OCI-LY3 (cell line): ENCODE measurements at regions not wholly inside any gene's neighbourhood (a gene's known extent, or its start where the extent isn't known, plus 50 kb on each side); places are given as distances from the start of the nearest gene placed in this dataset.

Experiments used
- H2AFZ ChIP-seq: fragments of 200-600, 300-600 bp; shearing (Covaris generic); 2 replicates; pipeline ENCODE4 v1.6.0; 2014; ENCODE audit warnings: antibody characterized with exemption, low read depth, low read length
- H3K27ac ChIP-seq: fragments of 200-600, 300-600 bp; sonication (generic); 2 replicates; pipeline ENCODE4 v1.5.1; 2014; ENCODE audit warnings: mild to moderate bottlenecking, low read length, moderate library complexity, mixed read lengths
- H3K27me3 ChIP-seq: fragments of 200-600, 300-600 bp; sonication (generic); 2 replicates; pipeline ENCODE4 v1.6.1; 2014; ENCODE audit warnings: low read depth, low read length, mixed read lengths
- H3K36me3 ChIP-seq: fragments of 200-600, 300-600 bp; sonication (generic); replicated peaks from 2 replicates; pipeline ENCODE3; 2014; ENCODE audit warnings: low read depth, low read length, mixed read lengths
- H3K4me1 ChIP-seq: fragments of 300-600, 200-600 bp; sonication (generic); 2 replicates; pipeline ENCODE4 v1.6.1; 2014; ENCODE audit warnings: low read length, mixed read lengths
- H3K4me2 ChIP-seq: fragments of 200-600, 300-600 bp; sonication (generic); 2 replicates; pipeline ENCODE4 v1.6.1; 2014; ENCODE audit warnings: low read length, mixed read lengths
- H3K4me3 ChIP-seq: fragments of 300-600, 200-600 bp; sonication (generic); 2 replicates; pipeline ENCODE4 v1.5.1; 2014; ENCODE audit warnings: antibody characterized with exemption, mild to moderate bottlenecking, low read length, moderate library complexity
- H3K79me2 ChIP-seq: fragments of 300-600, 200-600 bp; shearing (Covaris generic); 2 replicates; pipeline ENCODE4 v1.6.1; 2014; ENCODE audit warnings: mild to moderate bottlenecking, low read length, mixed read lengths
- H3K9ac ChIP-seq: fragments of 300-600, 200-600 bp; shearing (Covaris generic); 2 replicates; pipeline ENCODE4 v1.6.0; 2014; ENCODE audit warnings: mild to moderate bottlenecking, low read length, moderate library complexity
- H3K9me3 ChIP-seq: fragments of 200-600, 300-600 bp; shearing (Covaris generic); 2 replicates; pipeline ENCODE4 v1.6.1; 2014; ENCODE audit warnings: low read length, mixed read lengths; ENCODE audit not compliant: insufficient read depth
- H4K20me1 ChIP-seq: fragments of 200-600, 300-600 bp; sonication (generic); 2 replicates; pipeline ENCODE4 v1.6.1; 2016; ENCODE audit warnings: low read length, mixed read lengths; ENCODE audit not compliant: insufficient read depth
- CTCF ChIP-seq: fragments of 200-600, 300-600 bp; sonication (generic); IDR thresholded peaks from 2 replicates; pipeline ENCODE4 v1.5.1; 2014; ENCODE audit warnings: antibody characterized with exemption, low read length, low read depth
- EZH2phosphoT487 ChIP-seq: fragments of 200-600 bp; shearing (Covaris generic); IDR thresholded peaks from 2 replicates; pipeline ENCODE4 v1.6.1; 2018; ENCODE audit warnings: antibody characterized with exemption, mixed run types, low read depth

- H3K4me2 ChIP-seq, result no peak overlapping the region
Observed at GRCh38 chr3:28924744-28925360, 356.0 kb upstream of the RBMS3 start.

GRCh38 chr3:28933337-28933736 lies 347.5 kb upstream of the RBMS3 start:
- Histone ChIP-seq H4K20me1 (no peaks in the 10 kb centered on the region), H3K9me3 (no peaks in the 10 kb centered on the region; the same call in 1 of the 2 replicates), H3K27me3 (peaks cover 71% of the 10 kb centered on the region), H3K4me1 (peaks cover 32% of the 10 kb centered on the region), H3K4me3 (no peak overlapping the region), H3K79me2 (no peaks in the 10 kb centered on the region), H3K27ac (no peak overlapping the region), H3K9ac (no peak overlapping the region), H3K4me2 (no peak overlapping the region), H3K36me3 (no peaks in the 10 kb centered on the region), H2AFZ (no peak overlapping the region)
- TF ChIP-seq CTCF (no peak), EZH2phosphoT487 (no peak)

More at GRCh38 chr3:28924744-28925360, 356.0 kb upstream of the RBMS3 start:
- no peaks in the 10 kb centered on the region for H3K36me3 ChIP-seq
- H3K9me3 ChIP-seq, result no peaks in the 10 kb centered on the region
- no peaks in the 10 kb centered on the region for H3K79me2 ChIP-seq
- peaks cover 3% of the 10 kb centered on the region for H3K27me3 ChIP-seq
- no peaks in the 10 kb centered on the region for H4K20me1 ChIP-seq
- no peak overlapping the region for H3K4me3 ChIP-seq
- H3K4me1 ChIP-seq, result no peaks in the 10 kb centered on the region
- TF ChIP-seq CTCF, result no peak
- TF ChIP-seq EZH2phosphoT487, result no peak
- no peak overlapping the region for H3K27ac ChIP-seq
- no peak overlapping the region for H3K9ac ChIP-seq
- no peak overlapping the region for H2AFZ ChIP-seq

- Histone ChIP-seq H4K20me1 (peaks cover 5% of the 10 kb centered on the region; the same call in 1 of the 2 replicates), H3K27me3 (peaks cover 80% of the 10 kb centered on the region), H3K9me3 (no peaks in the 10 kb centered on the region; the same call in 1 of the 2 replicates), H3K79me2 (no peaks in the 10 kb centered on the region), H3K9ac (no peak overlapping the region), H3K36me3 (no peaks in the 10 kb centered on the region), H3K4me3 (no peak overlapping the region), H3K4me1 (peaks cover 35% of the 10 kb centered on the region), H3K4me2 (no peak overlapping the region), H2AFZ (no peak overlapping the region), H3K27ac (no peak overlapping the region)
- TF ChIP-seq CTCF (no peak), EZH2phosphoT487 (no peak)
Observed at GRCh38 chr3:28934126-28934813, 346.6 kb upstream of the RBMS3 start.

- Histone ChIP-seq H3K9me3 (no peaks in the 10 kb centered on the region; the same call in 1 of the 2 replicates), H4K20me1 (peaks cover 11% of the 10 kb centered on the region; the same call in 1 of the 2 replicates), H3K27me3 (peaks cover 81% of the 10 kb centered on the region), H3K4me1 (peaks cover 40% of the 10 kb centered on the region), H3K9ac (no peak overlapping the region), H3K36me3 (no peaks in the 10 kb centered on the region), H3K4me3 (peak overlapping the region; percentile 19; the same call in 1 of the 2 replicates), H3K79me2 (no peaks in the 10 kb centered on the region), H2AFZ (no peak overlapping the region), H3K4me2 (peak overlapping the region; percentile 49), H3K27ac (no peak overlapping the region)
- TF ChIP-seq CTCF (no peak), EZH2phosphoT487 (no peak)
Observed at GRCh38 chr3:28935146-28935545, 345.7 kb upstream of the RBMS3 start.
